Loucy (cell line): ENCODE measurements at regions not wholly inside any gene's neighbourhood (a gene's known extent, or its start where the extent isn't known, plus 50 kb on each side); places are given as distances from the start of the nearest gene placed in this dataset.

Experiments used
- H2AFZ ChIP-seq: fragments of 200-600 bp; sonication (generic); 2 replicates; pipeline ENCODE4 v1.6.0; 2016; ENCODE audit warnings: antibody characterized with exemption, mild to moderate bottlenecking, low read length, moderate library complexity
- H3F3A ChIP-seq: fragments of 200-600 bp; 2 replicates; pipeline ENCODE4 v1.6.0; 2016; ENCODE audit warnings: antibody characterized with exemption, low read depth, mild to moderate bottlenecking
- H3K27me3 ChIP-seq: fragments of 200-600 bp; sonication (generic); 2 replicates; pipeline ENCODE4 v1.6.1; 2014; ENCODE audit warnings: low read length, mild to moderate bottlenecking; ENCODE audit not compliant: insufficient read depth, poor library complexity, severe bottlenecking
- H3K36me3 ChIP-seq: fragments of 200-600 bp; sonication (generic); 2 replicates; pipeline ENCODE4 v1.6.1; 2016; ENCODE audit warnings: low read length; ENCODE audit not compliant: insufficient read depth
- H3K4me1 ChIP-seq: fragments of 200-600 bp; sonication (generic); 2 replicates; pipeline ENCODE4 v1.5.1; 2014; ENCODE audit warnings: low read length, mild to moderate bottlenecking; ENCODE audit not compliant: insufficient read depth, poor library complexity, severe bottlenecking
- H3K4me2 ChIP-seq: fragments of 200-600 bp; sonication (generic); 2 replicates; pipeline ENCODE4 v1.6.0; 2014; ENCODE audit warnings: antibody characterized with exemption, low read length, low read depth, mild to moderate bottlenecking; ENCODE audit not compliant: poor library complexity, severe bottlenecking
- H3K4me3 ChIP-seq: fragments of 200-600 bp; sonication (generic); 2 replicates; pipeline ENCODE4 v1.5.1; 2014; ENCODE audit warnings: low read length, mild to moderate bottlenecking, mixed read lengths; ENCODE audit not compliant: poor library complexity, severe bottlenecking
- H3K79me2 ChIP-seq: fragments of 200-600 bp; sonication (generic); 2 replicates; pipeline ENCODE4 v1.6.1; 2014; ENCODE audit warnings: low read length; ENCODE audit not compliant: insufficient read depth
- H3K9ac ChIP-seq: fragments of 200-600 bp; sonication (generic); 2 replicates; pipeline ENCODE4 v1.6.0; 2014; ENCODE audit warnings: mild to moderate bottlenecking, low read depth, low read length, moderate library complexity; ENCODE audit not compliant: poor library complexity, severe bottlenecking
- H3K9me2 ChIP-seq: fragments of 200-600 bp; sonication (generic); replicated peaks from 2 replicates; pipeline ENCODE4 v1.6.1; 2016; ENCODE audit warnings: low read depth, low read length, mixed read lengths
- H3K9me3 ChIP-seq: fragments of 200-600 bp; sonication (generic); 2 replicates; pipeline ENCODE4 v1.6.1; 2014; ENCODE audit warnings: mild to moderate bottlenecking, antibody characterized with exemption, low read length, low read depth; ENCODE audit not compliant: insufficient read depth
- H4K20me1 ChIP-seq: fragments of 200-600 bp; sonication (generic); 2 replicates; pipeline ENCODE4 v1.6.0; 2014; ENCODE audit warnings: antibody characterized with exemption, low read length, mild to moderate bottlenecking; ENCODE audit not compliant: insufficient read depth, poor library complexity, severe bottlenecking
- CTCF ChIP-seq: fragments of 200-600 bp; sonication (generic); conservative IDR thresholded peaks from 2 replicates; pipeline ENCODE4 v1.5.1; 2014; ENCODE audit warnings: mild to moderate bottlenecking, antibody characterized with exemption, low read length
- EZH2phosphoT487 ChIP-seq: fragments of 200-600 bp; IDR thresholded peaks from 2 replicates; pipeline ENCODE4 v1.6.1; 2018; ENCODE audit warnings: antibody characterized with exemption, mild to moderate bottlenecking, moderate library complexity, borderline replicate concordance

DNA sequence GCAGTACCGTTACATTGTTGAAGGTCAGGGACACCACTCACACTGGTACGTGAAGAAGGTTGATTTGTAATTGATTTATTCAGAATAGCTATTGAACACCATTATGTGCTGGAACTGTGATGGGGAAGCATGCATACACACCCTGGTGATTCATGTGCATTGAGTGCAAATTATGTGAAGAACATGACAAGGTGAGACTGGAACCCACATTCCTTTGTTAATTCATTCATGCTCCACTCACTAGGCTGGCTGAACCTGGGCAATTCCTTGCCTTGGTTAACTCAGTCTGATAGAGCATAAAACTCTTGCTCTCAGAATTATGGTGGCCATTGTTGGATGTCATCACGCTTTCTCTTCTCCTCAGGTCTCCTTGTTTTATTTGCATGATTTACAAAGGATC is 67.3 kb upstream of the TPK1 start:
- no peaks in the 10 kb centered on the region for H3K9me3 ChIP-seq
- no peaks in the 10 kb centered on the region for H3K27me3 ChIP-seq
- H3K4me2 ChIP-seq: no peak overlapping the region
- H3K4me3 ChIP-seq: no peak overlapping the region
- no peaks in the 10 kb centered on the region for H3F3A ChIP-seq
- H3K9me2 ChIP-seq: no peaks in the 10 kb centered on the region
- H4K20me1 ChIP-seq: no peaks in the 10 kb centered on the region
- no peak overlapping the region for H3K9ac ChIP-seq
- H3K4me1 ChIP-seq: no peaks in the 10 kb centered on the region
- TF ChIP-seq EZH2phosphoT487: no peak
- TF ChIP-seq CTCF: no peak
- no peak overlapping the region for H2AFZ ChIP-seq
- no peaks in the 10 kb centered on the region for H3K36me3 ChIP-seq
- no peaks in the 10 kb centered on the region for H3K79me2 ChIP-seq

GRCh38 chr7:144892761-144893160 is 56.9 kb upstream of the TPK1 start:
- Histone ChIP-seq H4K20me1 (no peaks in the 10 kb centered on the region), H3K4me3 (no peak overlapping the region), H3K4me2 (no peak overlapping the region), H3K79me2 (no peaks in the 10 kb centered on the region), H3K9ac (no peak overlapping the region), H2AFZ (no peak overlapping the region), H3K9me2 (no peaks in the 10 kb centered on the region), H3F3A (no peaks in the 10 kb centered on the region), H3K9me3 (no peaks in the 10 kb centered on the region), H3K36me3 (no peaks in the 10 kb centered on the region), H3K27me3 (no peaks in the 10 kb centered on the region), H3K4me1 (no peaks in the 10 kb centered on the region)
- TF ChIP-seq EZH2phosphoT487 (no peak), CTCF (no peak)
